ENCODE measurements at regions not wholly inside any gene's neighbourhood (a gene's known extent, or its start where the extent isn't known, plus 50 kb on each side); places are given as distances from the start of the nearest gene placed in this dataset.

DNA sequence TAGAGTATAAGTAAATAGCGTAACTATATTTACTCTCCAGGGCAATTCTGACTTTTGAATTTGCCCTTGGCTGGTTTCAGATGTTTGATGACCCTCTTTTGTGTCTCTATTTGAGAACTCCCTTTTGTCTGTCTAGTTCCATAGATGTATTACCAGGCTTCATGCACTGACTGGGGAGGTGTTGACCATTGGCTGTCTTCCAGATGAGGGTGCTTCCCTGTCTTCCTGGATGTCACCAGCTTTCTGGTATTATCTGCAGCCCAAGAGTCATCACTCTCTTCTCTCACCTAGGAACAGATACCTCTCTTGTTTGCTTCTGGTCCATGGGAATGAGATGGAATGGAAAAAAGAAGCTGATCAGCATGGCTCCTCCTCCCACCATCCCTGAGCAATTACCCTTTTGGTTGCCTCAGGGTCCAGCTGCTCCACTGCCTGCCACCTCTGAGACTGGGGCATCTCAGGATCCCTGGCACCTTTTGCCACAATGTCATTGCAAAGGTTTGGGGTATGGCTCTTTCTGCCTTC, 58.7 kb upstream of the TMED7 start:
- DNase-seq (ENCODE audit: low read depth in 1 of 2, low spot score in 1 of 2): no peak
- in situ Hi-C loops (cut with HindIII; ENCODE audit: low pct_unique_long_range_greater_than_20kb, low sequenced_read_pairs): no loop called here
- no peak for TF ChIP-seq JUND (IDR thresholded peaks at IDR 0.05; ENCODE audit: low read depth)

DNA sequence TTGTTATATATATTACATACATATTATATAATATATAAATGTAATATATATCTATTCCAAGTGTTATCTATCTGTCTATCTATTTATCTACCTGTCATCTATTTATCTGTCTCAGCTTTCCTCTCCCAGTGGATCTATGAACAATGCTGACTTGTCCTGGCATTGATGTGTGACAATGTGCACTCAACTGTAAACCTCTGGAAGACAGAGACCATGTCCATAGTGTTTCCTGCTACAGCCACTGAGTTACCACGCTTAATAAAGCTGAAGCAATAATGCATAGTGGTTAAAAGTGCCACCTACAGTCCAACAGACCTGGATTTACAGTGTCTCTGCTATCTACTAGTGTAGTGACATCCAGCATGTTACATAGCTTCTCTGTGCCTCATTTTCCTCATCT, 57.2 kb upstream of the TMED7 start:
- TF ChIP-seq JUND (IDR thresholded peaks at IDR 0.05; ENCODE audit: low read depth): no peak
- in situ Hi-C loops (cut with HindIII; ENCODE audit: low pct_unique_long_range_greater_than_20kb, low sequenced_read_pairs): no loop called here
- no peak for DNase-seq (ENCODE audit: low read depth in 1 of 2, low spot score in 1 of 2)

All from T47D (cell line).